Adipocyte (in vitro differentiated cells): ENCODE measurements at regions not wholly inside any gene's neighbourhood (a gene's known extent, or its start where the extent isn't known, plus 50 kb on each side); places are given as distances from the start of the nearest gene placed in this dataset.

Experiments
- DNase-seq: peaks from one replicate; pipeline ENCODE4 v3.0.0-alpha.2; 2015; ENCODE audit warnings: low read depth
- H3K27me3 ChIP-seq: replicated peaks from 2 replicates; pipeline ENCODE4 v1.7.0; 2013; ENCODE audit warnings: mild to moderate bottlenecking, low read length, moderate library complexity; ENCODE audit not compliant: control insufficient read depth, insufficient read depth
- H3K36me3 ChIP-seq: 2 replicates; pipeline ENCODE4 v1.7.0; 2013; ENCODE audit warnings: low read length, mild to moderate bottlenecking, moderate library complexity; ENCODE audit not compliant: control insufficient read depth, insufficient read depth, severe bottlenecking
- H3K4me1 ChIP-seq: 2 replicates; pipeline ENCODE4 v1.7.0; 2013; ENCODE audit warnings: mild to moderate bottlenecking, low read length, moderate library complexity; ENCODE audit not compliant: control insufficient read depth, insufficient read depth
- H3K4me3 ChIP-seq: 2 replicates; pipeline ENCODE4 v1.7.0; 2013; ENCODE audit warnings: mild to moderate bottlenecking, low read length, moderate library complexity
- H3K9ac ChIP-seq: 2 replicates; pipeline ENCODE4 v1.7.0; 2013; ENCODE audit warnings: mild to moderate bottlenecking, low read length, moderate library complexity
- H3K9me3 ChIP-seq: 2 replicates; pipeline ENCODE4 v1.7.0; 2013; ENCODE audit warnings: mild to moderate bottlenecking, low read length, moderate library complexity; ENCODE audit not compliant: control insufficient read depth

DNA sequence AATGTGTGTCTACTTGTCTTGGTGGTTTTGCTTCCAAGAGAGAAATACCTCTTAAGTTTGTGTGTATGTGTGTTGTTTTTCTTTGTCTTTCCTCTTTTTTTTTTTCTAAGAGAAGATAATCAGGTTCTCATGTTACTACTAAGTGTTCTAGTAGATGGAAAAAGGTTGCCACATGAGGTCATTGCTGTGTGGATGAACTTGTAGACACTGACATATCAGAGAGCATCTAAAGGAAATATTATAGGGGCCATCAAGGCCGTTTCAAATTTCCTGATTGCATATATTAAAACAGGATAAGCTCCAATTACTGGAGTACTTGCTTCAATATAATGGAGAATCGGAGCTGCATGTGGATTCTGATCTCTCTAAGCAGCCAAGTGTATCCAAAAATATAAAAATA lies 747.5 kb downstream of the NR2F2 start:
- no peaks in the 10 kb centered on the region for H3K4me1 ChIP-seq
- no peaks in the 10 kb centered on the region for H3K27me3 ChIP-seq
- peaks cover 11% of the 10 kb centered on the region for H3K9me3 ChIP-seq
- no peak overlapping the region for H3K4me3 ChIP-seq
- H3K9ac ChIP-seq, result no peak overlapping the region
- DNase-seq, result no peak
- no peaks in the 10 kb centered on the region for H3K36me3 ChIP-seq

DNA sequence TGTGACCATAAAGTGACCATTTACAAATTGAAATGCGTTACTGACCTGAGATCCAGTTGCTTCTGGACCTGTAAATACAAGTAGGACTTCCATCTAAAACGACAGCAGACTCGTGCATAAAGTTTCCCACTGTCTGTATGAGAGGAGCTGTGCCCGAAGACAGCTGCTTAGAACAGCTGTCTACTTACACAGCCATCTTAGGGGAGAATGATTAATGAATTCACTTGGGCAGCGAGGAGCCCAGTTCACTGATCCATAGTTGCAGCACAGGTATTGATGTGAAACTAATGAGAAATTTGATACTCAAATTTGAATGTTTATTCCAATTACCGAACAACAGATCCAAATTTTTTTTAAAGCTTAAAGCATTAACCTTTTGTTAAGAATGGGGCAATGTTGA lies 748.1 kb downstream of the NR2F2 start:
- Histone ChIP-seq H3K36me3 (no peaks in the 10 kb centered on the region), H3K4me1 (no peaks in the 10 kb centered on the region), H3K27me3 (no peaks in the 10 kb centered on the region), H3K9me3 (peaks cover 11% of the 10 kb centered on the region), H3K9ac (no peak overlapping the region), H3K4me3 (no peak overlapping the region)
- no peak for DNase-seq

DNA sequence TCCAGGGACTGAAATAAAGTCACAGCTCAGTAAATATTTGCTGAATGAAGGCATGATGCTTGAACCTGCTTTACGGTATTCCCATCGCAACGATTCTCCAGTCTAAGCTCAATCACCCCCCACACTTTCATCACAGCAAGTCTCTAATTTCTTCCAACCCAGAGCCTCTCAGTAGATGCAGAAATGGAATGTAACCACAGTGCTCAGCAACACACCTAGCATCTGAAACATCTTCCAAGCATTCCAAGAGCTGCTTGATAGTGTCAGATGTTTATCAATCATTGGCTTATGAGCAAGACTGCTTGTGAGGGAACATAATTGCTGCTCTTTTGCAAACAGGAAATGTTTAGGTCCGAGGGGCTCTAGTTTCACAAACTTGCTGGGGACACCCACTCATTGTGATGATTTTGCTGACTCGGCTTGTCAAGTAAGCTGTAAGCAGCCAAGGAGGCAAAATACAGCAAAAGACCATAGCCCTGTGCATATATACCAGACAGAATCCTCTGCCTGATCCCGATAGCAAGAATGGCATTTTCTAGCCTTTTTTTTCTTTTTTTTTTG lies 751.2 kb downstream of the NR2F2 start:
- H3K4me1 ChIP-seq, result no peaks in the 10 kb centered on the region
- H3K9me3 ChIP-seq, result peaks cover 4% of the 10 kb centered on the region
- H3K27me3 ChIP-seq, result no peaks in the 10 kb centered on the region
- no peaks in the 10 kb centered on the region for H3K36me3 ChIP-seq
- H3K4me3 ChIP-seq, result no peak overlapping the region
- no peak overlapping the region for H3K9ac ChIP-seq
- DNase-seq, result no peak

DNA sequence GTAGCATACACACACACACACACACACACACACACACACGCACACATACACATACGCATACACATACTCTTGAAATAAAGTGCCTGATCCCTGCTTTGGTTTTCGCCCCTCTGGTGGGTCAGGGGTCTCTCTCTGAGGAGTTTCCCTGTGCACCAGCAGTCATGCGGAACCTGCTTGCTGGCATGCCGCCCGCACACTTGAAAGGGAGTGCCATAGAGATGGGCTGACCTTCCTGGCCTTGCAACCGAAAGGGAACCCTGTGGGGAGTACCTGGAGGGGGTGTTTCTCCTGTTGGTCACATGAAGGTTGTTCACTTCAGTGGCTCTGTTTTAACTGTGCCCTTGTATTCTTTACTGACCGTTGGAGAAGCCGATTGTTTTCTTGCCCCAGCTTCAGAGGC lies 752.3 kb downstream of the NR2F2 start:
- Histone ChIP-seq H3K4me3 (no peak overlapping the region), H3K9ac (no peak overlapping the region), H3K27me3 (no peaks in the 10 kb centered on the region), H3K9me3 (peaks cover 1% of the 10 kb centered on the region), H3K4me1 (no peaks in the 10 kb centered on the region), H3K36me3 (no peaks in the 10 kb centered on the region)
- no peak for DNase-seq

DNA sequence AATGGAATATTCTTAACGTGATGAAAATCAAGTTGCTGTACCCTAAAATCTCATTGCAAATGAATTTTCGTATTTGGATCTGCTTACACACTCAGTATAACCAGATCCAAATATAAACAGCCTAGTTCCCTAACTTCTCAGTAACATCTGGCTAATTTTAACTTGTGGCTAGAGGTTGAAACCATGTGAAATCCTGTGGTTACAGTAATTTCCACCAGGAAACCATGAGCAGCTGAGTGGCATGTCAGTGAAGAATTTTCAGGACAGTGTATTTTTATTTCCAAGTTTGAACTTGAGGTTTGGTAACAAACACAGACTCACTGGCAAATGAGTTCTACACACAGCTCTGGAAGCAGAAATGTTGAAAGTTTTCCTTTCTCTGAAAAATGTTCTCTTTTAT lies 754.1 kb downstream of the NR2F2 start:
- Histone ChIP-seq H3K9me3 (no peaks in the 10 kb centered on the region), H3K36me3 (no peaks in the 10 kb centered on the region), H3K4me1 (no peaks in the 10 kb centered on the region), H3K27me3 (no peaks in the 10 kb centered on the region), H3K9ac (no peak overlapping the region), H3K4me3 (no peak overlapping the region)
- DNase-seq, result no peak

DNA sequence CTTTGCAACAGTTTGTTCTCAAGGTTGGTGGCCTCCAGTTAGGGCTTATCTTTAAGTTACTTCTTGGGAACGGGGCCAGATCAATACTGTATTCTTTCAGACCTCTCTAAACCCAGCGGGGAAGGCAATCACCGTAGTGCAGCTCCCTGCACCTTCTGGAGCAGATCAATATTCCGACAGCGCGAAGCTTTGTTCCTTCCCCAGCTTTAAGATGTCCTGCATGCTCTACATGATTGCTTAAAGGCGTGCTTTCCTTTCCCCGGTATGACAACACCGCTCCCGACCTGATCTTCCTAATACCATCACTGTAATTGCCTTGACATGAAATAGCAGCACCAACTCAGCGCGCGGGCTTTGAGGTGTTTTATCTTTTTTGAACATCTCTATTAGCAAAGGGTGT lies 755.2 kb downstream of the NR2F2 start:
- Histone ChIP-seq H3K9ac (no peak overlapping the region), H3K27me3 (no peaks in the 10 kb centered on the region), H3K4me3 (no peak overlapping the region), H3K36me3 (no peaks in the 10 kb centered on the region), H3K9me3 (no peaks in the 10 kb centered on the region), H3K4me1 (no peaks in the 10 kb centered on the region)
- DNase-seq, result no peak

DNA sequence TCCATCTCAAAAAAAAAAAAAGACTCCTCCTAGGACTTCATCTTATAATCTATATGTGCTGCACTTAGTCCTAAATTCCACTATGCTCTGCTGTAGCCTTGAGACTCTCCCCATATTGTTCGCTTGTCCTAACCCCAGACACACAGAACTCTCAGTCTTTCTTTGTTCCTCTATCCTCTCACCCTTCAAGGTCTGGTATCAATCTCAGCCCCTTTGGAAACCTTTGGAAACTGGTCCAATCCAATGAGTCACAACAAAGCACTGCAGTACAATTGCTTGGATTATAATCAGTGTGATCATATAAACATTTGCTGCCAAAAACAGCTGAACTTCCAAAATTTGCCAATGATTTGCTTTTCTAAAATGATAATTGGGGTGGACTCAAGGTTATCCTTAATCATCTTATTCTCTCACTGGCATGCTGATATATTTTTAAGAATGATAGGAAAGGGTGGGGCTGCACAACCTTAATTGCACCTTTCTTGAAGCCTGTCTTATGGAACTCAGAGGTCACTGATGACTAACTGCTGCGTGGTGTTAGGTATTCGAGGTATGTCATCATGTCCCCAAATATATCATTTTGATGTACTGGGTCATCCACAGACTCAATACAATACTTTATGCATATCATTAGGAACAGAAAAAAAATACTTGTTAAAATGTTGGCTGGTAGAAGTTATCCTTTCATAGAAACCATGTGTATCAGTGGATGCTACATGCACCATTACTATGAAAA lies 756.7 kb downstream of the NR2F2 start:
- Histone ChIP-seq H3K9me3 (no peaks in the 10 kb centered on the region), H3K4me1 (no peaks in the 10 kb centered on the region), H3K9ac (no peak overlapping the region), H3K36me3 (no peaks in the 10 kb centered on the region), H3K27me3 (no peaks in the 10 kb centered on the region), H3K4me3 (no peak overlapping the region)
- DNase-seq, result no peak

DNA sequence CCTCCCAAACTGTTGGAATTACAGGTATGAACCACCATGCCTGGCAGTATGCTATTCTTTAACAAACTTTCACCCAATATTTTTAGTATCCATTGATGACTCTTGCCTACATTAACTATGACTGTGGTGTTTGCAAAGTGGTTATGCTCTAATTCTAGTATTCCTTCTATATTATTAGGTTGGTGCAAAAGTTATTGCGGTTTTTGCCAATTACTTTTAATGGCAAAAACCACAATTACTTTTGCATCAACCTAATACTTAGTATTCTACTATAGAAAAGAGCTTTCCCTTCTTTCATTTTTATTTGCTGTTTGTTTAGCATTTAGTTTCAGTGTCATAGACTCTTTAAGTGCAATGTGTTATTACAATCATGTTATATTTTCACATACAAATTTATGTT lies 760.6 kb downstream of the NR2F2 start:
- no peaks in the 10 kb centered on the region for H3K9me3 ChIP-seq
- DNase-seq, result no peak
- H3K9ac ChIP-seq, result no peak overlapping the region
- H3K27me3 ChIP-seq, result no peaks in the 10 kb centered on the region
- H3K36me3 ChIP-seq, result no peaks in the 10 kb centered on the region
- no peaks in the 10 kb centered on the region for H3K4me1 ChIP-seq
- H3K4me3 ChIP-seq, result no peak overlapping the region

DNA sequence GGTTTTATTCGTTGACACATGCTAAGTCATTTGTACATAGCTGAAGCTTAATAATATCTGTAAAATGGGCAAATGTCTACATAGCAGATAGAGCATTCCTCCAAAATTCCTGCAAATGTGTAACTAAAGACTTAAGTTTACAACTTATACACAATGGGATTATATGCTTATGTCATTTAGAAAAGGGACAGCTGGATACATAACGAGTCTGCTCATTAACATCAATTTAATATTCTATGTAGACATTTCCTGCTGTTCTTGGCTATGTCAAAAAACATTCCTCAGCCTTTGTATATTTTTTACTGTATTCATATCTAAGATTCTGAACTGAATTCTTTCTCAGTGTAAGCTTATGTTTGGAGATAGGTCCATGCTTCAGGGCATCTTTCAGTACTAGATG lies 762.2 kb downstream of the NR2F2 start:
- Histone ChIP-seq H3K36me3 (no peaks in the 10 kb centered on the region), H3K9ac (no peak overlapping the region), H3K27me3 (no peaks in the 10 kb centered on the region), H3K9me3 (no peaks in the 10 kb centered on the region), H3K4me3 (no peak overlapping the region), H3K4me1 (no peaks in the 10 kb centered on the region)
- no peak for DNase-seq

DNA sequence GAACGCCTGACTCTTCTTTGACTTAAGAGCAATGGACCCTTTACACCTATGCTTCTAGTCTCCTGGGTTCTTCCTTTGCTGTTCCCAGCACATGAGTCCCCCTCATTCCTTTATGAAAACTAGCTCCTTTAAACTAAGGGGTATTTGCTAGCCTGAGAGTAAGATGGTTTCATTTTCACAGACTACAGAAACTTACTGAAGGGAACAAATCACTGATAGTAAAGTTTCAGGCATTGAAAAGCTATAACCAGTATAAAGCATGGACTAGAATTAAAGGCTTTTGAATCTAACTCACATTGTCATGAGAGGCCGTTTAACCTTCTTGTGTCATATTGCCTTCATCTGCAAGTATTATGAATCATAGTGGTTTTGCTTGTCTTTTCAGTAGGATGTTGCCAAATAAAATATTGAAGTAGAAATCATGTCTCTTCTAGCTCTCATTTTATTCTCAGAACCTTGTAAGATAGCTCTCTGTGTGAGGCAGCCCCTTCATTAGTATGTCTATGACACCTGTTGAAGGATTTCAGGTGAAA lies 765.9 kb downstream of the NR2F2 start:
- H3K4me1 ChIP-seq, result no peaks in the 10 kb centered on the region
- H3K27me3 ChIP-seq, result no peaks in the 10 kb centered on the region
- H3K36me3 ChIP-seq, result no peaks in the 10 kb centered on the region
- H3K4me3 ChIP-seq, result no peak overlapping the region
- no peak overlapping the region for H3K9ac ChIP-seq
- no peak for DNase-seq
- no peaks in the 10 kb centered on the region for H3K9me3 ChIP-seq

DNA sequence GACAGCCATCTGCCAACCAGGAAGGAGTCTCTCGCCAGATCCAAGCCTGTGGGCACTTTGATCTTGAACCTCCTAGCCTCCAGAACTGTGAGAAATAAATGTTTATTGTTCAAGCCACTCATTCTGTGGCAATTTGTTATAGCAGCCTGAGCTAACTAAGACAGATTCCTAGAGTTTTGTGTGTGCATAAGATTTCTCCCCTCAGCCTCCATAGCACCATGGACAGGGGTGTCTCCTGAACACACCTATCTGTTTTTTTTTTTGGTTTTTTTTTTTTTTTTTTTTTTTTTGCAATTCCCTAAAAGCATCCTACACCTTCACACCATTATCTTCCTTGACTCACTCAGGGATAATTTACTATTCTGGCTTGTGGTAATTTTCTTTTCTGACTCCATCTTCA lies 768.5 kb downstream of the NR2F2 start:
- H3K9me3 ChIP-seq, result no peaks in the 10 kb centered on the region
- no peaks in the 10 kb centered on the region for H3K27me3 ChIP-seq
- no peak overlapping the region for H3K4me3 ChIP-seq
- DNase-seq, result no peak
- no peak overlapping the region for H3K9ac ChIP-seq
- no peaks in the 10 kb centered on the region for H3K4me1 ChIP-seq
- H3K36me3 ChIP-seq, result no peaks in the 10 kb centered on the region

DNA sequence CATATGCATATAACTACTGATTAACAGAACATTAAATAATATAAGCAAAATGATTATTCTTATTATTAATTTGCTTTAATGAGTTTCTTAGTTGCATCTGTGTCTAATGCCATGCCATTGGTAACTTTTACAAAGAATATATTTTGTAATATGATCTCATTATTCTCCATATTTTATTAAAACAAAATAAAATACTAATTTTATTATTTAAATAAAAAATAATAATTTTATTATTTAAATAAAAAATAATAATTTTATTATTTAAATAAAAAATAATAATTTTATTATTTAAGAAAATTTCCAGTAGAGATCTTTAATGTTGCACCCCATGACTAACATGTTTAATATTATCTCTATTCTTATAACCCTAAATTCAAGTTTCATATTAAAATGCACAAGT lies 771.1 kb downstream of the NR2F2 start:
- H3K9me3 ChIP-seq, result no peaks in the 10 kb centered on the region
- no peak for DNase-seq
- no peak overlapping the region for H3K9ac ChIP-seq
- H3K36me3 ChIP-seq, result no peaks in the 10 kb centered on the region
- H3K27me3 ChIP-seq, result no peaks in the 10 kb centered on the region
- no peak overlapping the region for H3K4me3 ChIP-seq
- H3K4me1 ChIP-seq, result no peaks in the 10 kb centered on the region
